T-cell (primary cell): ENCODE measurements at regions not wholly inside any gene's neighbourhood (a gene's known extent, or its start where the extent isn't known, plus 50 kb on each side); places are given as distances from the start of the nearest gene placed in this dataset.
"Not testable (repeated sequence)": the region's sequence is repeated elsewhere in the genome, so short reads cannot be mapped to it uniquely, and the experiment has no call there.

Experiments
- ATAC-seq, 4 experiments: fragments of 200-7000 bp in 3 of 4; fragments of 150-1000 bp in 1 of 4; cut with Tn5 transposase; replicated peaks in 1 of 4; 1 replicate in 3 of 4; 2 replicates in 1 of 4; pipeline ENCODE4 v1.10.0; 2021; ENCODE audit warnings: moderate library complexity in 3 of 4, mild to moderate bottlenecking in 2 of 4, moderate number of reproducible peaks in 1 of 4
- CTCF ChIA-PET, 2 donors: fragments of 300-600 bp; sonication (Branson Sonifier 250); formaldehyde crosslinking; loops; one replicate each; lab custom pipeline; 2022; ENCODE audit warnings: antibody characterized with exemption in 2 of 2; lab: Charles Lee
- POLR2A ChIA-PET, 2 donors: fragments of 300-600 bp; sonication (Branson Sonifier 250); formaldehyde crosslinking; loops; one replicate each; lab custom pipeline; 2022; ENCODE audit warnings: antibody characterized with exemption in 2 of 2; lab: Charles Lee
- DNase-seq, 35 experiments: peaks; one replicate each; pipeline versions ENCODE4 v3.0.0 to v3.0.0-alpha.2; 2013 to 2023
- H3K27ac ChIP-seq: one replicate; pipeline ENCODE4 v1.5.1; 2013; ENCODE audit warnings: low read length
- H3K27me3 ChIP-seq, 2 experiments: replicated peaks in 1 of 2; 1 replicate in 1 of 2; 2 replicates in 1 of 2; pipeline versions ENCODE4 v1.6.1 to v1.7.0; 2013; ENCODE audit warnings: low read length in 1 of 2, mixed read lengths in 1 of 2; ENCODE audit not compliant: control insufficient read depth in 2 of 2, insufficient read depth in 2 of 2; ENCODE audit errors: extremely low read depth in 1 of 2
- H3K36me3 ChIP-seq, 2 donors: 1 replicate in 1 of 2; 2 replicates in 1 of 2; pipeline versions ENCODE4 v1.6.1 to v1.7.0; 2013; ENCODE audit warnings: low read length in 1 of 2; ENCODE audit not compliant: control insufficient read depth in 2 of 2, insufficient read depth in 1 of 2; ENCODE audit errors: extremely low read depth in 1 of 2
- H3K4me1 ChIP-seq, 2 experiments: 1 replicate in 1 of 2; 2 replicates in 1 of 2; pipeline versions ENCODE4 v1.6.1 to v1.7.0; 2013; ENCODE audit warnings: low read length in 2 of 2, mixed read lengths in 1 of 2; ENCODE audit not compliant: insufficient read depth in 2 of 2, control insufficient read depth in 1 of 2; ENCODE audit errors: extremely low read depth in 1 of 2
- H3K4me3 ChIP-seq, 2 donors: 1 replicate in 1 of 2; 2 replicates in 1 of 2; pipeline versions ENCODE4 v1.5.1 to v1.7.0; 2013; ENCODE audit warnings: mild to moderate bottlenecking in 2 of 2, low read length in 1 of 2, moderate library complexity in 1 of 2; ENCODE audit not compliant: control insufficient read depth in 1 of 2; ENCODE audit errors: extremely low read depth in 1 of 2
- H3K9me3 ChIP-seq: 2 replicates; pipeline ENCODE4 v1.7.0; 2013
- H3K27ac Mint-ChIP-seq, 2 donors: one replicate each; pipeline ENCODE4 v1.8.0; 2020 to 2021; ENCODE audit warnings: mild to moderate bottlenecking in 2 of 2, mixed read lengths in 2 of 2
- H3K27me3 Mint-ChIP-seq, 2 donors: one replicate each; pipeline ENCODE4 v1.8.0; 2021 to 2022; ENCODE audit warnings: mixed read lengths in 2 of 2
- H3K36me3 Mint-ChIP-seq: one replicate; pipeline ENCODE4 v1.8.0; 2021; ENCODE audit warnings: mixed read lengths
- H3K4me1 Mint-ChIP-seq, 3 donors: one replicate each; pipeline ENCODE4 v1.8.0; 2020 to 2022; ENCODE audit warnings: mixed read lengths in 3 of 3, mild to moderate bottlenecking in 1 of 3
- H3K4me3 Mint-ChIP-seq, 3 donors: one replicate each; pipeline ENCODE4 v1.8.0; 2020 to 2022; ENCODE audit warnings: mild to moderate bottlenecking in 3 of 3, mixed read lengths in 3 of 3, moderate library complexity in 3 of 3
- H3K9me3 Mint-ChIP-seq, 3 donors: one replicate each; pipeline ENCODE4 v1.8.0; 2020 to 2022; ENCODE audit warnings: mixed read lengths in 3 of 3
- WGBS: methylation state at CpG from one replicate; pipeline ENCODE4 v1.1.5; 2013; ENCODE audit warnings: missing lambda C conversion rate; ENCODE audit not compliant: insufficient coverage; 5-methylcytosine and 5-hydroxymethylcytosine counted together

DNA sequence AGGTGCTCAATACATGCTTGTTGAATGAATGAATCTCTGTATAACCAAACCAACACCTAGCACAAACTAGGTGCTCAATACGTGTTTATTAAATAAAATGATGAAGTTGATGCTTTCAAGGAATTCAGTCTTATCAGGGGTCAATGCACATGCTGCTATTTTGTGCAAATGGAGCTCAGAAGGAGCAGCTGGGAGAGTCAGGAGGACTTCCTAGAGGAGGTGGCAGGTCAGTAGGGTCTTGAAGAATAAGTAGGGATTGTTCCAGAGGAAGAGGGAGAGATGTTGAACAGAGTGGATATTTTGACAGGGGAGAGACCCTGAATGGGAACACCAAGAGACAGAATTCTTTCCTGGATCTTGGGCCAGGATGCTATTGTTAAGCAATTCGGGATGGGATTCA is 92.7 kb upstream of the LHX1 start:
- peaks cover 0 to 2% (median 0%) of the 10 kb centered on the region in 3 donors for H3K4me1 Mint-ChIP-seq
- H3K4me3 Mint-ChIP-seq = no peak overlapping the region
- peaks cover 0 to 9% (median 0%) of the 10 kb centered on the region in 3 donors for H3K9me3 Mint-ChIP-seq
- no peak overlapping the region for H3K4me3 ChIP-seq
- no peak for ATAC-seq
- H3K36me3 ChIP-seq = no peaks in the 10 kb centered on the region
- peaks cover 28 to 46% of the 10 kb centered on the region in 2 donors for H3K27me3 Mint-ChIP-seq
- no peak for DNase-seq
- H3K9me3 ChIP-seq = no peaks in the 10 kb centered on the region
- H3K27ac ChIP-seq = no peak overlapping the region
- H3K4me1 ChIP-seq = peaks cover 0 to under 1% of the 10 kb centered on the region in 2 experiments
- WGBS = no CpG with 5 or more reads among the region's 2 CpGs
- no peak overlapping the region for H3K27ac Mint-ChIP-seq
- ChIA-PET POLR2A (no interaction called here), CTCF (no interaction called here)
- H3K27me3 ChIP-seq = peaks cover 0 to 38% of the 10 kb centered on the region in 2 experiments
- H3K36me3 Mint-ChIP-seq = no peaks in the 10 kb centered on the region

DNA sequence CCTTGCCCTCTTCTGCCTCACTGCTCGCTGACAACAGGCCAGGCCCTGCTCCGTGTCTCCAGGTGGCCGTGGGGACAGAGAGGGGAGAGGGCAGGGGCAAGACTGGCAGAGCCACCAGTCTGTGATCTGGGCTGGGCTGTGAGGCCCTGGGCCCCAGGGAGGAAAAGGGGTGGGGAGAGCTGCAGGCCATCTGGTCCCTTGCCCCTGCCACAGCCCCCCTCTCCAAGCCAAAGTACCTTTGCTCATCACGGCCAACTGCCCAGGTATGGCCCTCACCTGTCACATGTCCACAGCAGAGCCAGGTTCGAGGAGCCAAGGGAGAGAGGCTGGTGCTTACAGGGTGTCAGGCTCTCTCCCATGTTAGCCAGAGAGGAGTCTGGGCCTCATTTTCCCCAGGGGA is 91.4 kb upstream of the LHX1 start:
- POLR2A ChIA-PET = no interaction called here
- DNase-seq = no peak
- no peak overlapping the region for H3K27ac ChIP-seq
- Mint-ChIP-seq H3K9me3 (peaks cover 0 to 4% (median 0%) of the 10 kb centered on the region in 3 donors), H3K27me3 (peaks cover 27 to 41% of the 10 kb centered on the region in 2 donors), H3K27ac (no peak overlapping the region), H3K4me3 (no peak overlapping the region), H3K4me1 (peaks cover 0 to 7% (median 3%) of the 10 kb centered on the region in 3 donors), H3K36me3 (no peaks in the 10 kb centered on the region)
- ATAC-seq = no peak
- no peaks in the 10 kb centered on the region for H3K9me3 ChIP-seq
- WGBS = 33% methylated on average over 1 of the region's 5 CpGs
- H3K27me3 ChIP-seq = peaks cover 0 to 43% of the 10 kb centered on the region in 2 experiments
- H3K4me1 ChIP-seq = peaks cover 0 to 6% of the 10 kb centered on the region in 2 experiments
- H3K36me3 ChIP-seq = no peaks in the 10 kb centered on the region
- no peak overlapping the region for H3K4me3 ChIP-seq
- CTCF ChIA-PET = no interaction called here

- POLR2A ChIA-PET = no interaction called here
- Mint-ChIP-seq H3K4me3 (no peak overlapping the region), H3K27me3 (peaks cover 27 to 41% of the 10 kb centered on the region in 2 donors), H3K27ac (no peak overlapping the region), H3K4me1 (peaks cover 0 to 7% (median 3%) of the 10 kb centered on the region in 3 donors), H3K9me3 (no peaks in the 10 kb centered on the region), H3K36me3 (no peaks in the 10 kb centered on the region)
- no peak overlapping the region for H3K4me3 ChIP-seq
- DNase-seq (no peak), ATAC-seq (no peak)
- CTCF ChIA-PET = no interaction called here
- H3K27me3 ChIP-seq = peaks cover 0 to 43% of the 10 kb centered on the region in 2 experiments
- H3K27ac ChIP-seq = no peak overlapping the region
- no peaks in the 10 kb centered on the region for H3K36me3 ChIP-seq
- H3K4me1 ChIP-seq = peaks cover 0 to 6% of the 10 kb centered on the region in 2 experiments
- 65% methylated on average over 7 of the region's 14 CpGs for WGBS
- H3K9me3 ChIP-seq = no peaks in the 10 kb centered on the region
Measured at GRCh38 chr17:36846410-36847292, 90.6 kb upstream of the LHX1 start.

DNA sequence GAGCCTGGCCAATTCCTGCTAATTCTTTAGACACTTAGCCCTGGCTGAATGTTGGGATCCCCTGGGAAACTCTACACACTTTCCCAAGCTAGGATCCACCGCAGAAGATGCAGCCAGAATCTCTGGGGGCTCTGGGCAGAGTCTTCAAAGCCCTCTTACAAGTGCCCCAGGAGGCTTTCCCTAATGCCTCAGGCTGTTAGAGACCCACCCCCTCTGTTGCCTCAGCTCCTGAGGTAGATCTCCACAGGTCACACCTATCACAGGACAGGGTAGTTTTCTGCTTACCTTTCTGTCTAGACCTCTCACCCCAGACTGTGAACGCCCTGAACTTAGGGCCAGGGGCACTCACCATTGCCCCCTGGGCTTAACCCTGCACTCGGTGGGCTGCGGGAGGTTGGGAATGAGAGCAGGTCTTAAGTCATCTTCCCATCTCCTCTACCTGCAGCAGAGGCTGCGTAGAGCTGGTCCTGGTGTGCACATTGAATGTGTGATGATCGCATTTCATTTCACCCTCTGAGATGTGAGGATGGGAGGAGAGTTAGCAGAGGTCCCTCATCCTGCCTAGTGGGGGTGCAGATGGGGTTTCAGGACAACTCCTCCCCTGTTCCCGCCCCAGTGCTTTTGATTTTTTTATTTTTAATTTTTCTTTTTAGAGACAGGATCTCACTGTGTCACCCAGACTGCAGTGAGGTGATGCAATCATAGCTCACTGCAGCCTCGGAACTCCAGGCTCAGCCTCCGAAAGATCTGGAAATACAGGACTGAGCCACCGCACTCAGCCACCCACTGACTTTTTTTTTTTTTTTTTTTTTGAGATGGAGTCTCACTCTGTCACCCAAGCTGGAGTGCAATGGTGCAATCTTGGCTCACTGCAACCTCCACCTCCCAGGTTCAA is 89.0 kb upstream of the LHX1 start:
- peaks cover 0 to 7% (median 3%) of the 10 kb centered on the region in 3 donors for H3K4me1 Mint-ChIP-seq
- POLR2A ChIA-PET = no interaction called here
- WGBS = 67% methylated on average over 1 of the region's 10 CpGs
- no peak overlapping the region for H3K4me3 ChIP-seq
- H3K27ac Mint-ChIP-seq = no peak overlapping the region
- H3K36me3 Mint-ChIP-seq = no peaks in the 10 kb centered on the region
- no peak overlapping the region for H3K4me3 Mint-ChIP-seq
- H3K27me3 ChIP-seq = peaks cover 0 to 35% of the 10 kb centered on the region in 2 experiments
- no peaks in the 10 kb centered on the region for H3K36me3 ChIP-seq
- DNase-seq (no peak), ATAC-seq (no peak)
- H3K27me3 Mint-ChIP-seq = peaks cover 22 to 31% of the 10 kb centered on the region in 2 donors
- H3K4me1 ChIP-seq = peaks cover 0 to 6% of the 10 kb centered on the region in 2 experiments
- H3K9me3 ChIP-seq = no peaks in the 10 kb centered on the region
- H3K9me3 Mint-ChIP-seq = no peaks in the 10 kb centered on the region
- H3K27ac ChIP-seq = no peak overlapping the region
- CTCF ChIA-PET = interaction anchor here in 1 of 2 donors (0.6 kb wide), 1 partner anchor 198 kb away, joined by 3 read pairs; no protein-coding TSS in a partner anchor

DNA sequence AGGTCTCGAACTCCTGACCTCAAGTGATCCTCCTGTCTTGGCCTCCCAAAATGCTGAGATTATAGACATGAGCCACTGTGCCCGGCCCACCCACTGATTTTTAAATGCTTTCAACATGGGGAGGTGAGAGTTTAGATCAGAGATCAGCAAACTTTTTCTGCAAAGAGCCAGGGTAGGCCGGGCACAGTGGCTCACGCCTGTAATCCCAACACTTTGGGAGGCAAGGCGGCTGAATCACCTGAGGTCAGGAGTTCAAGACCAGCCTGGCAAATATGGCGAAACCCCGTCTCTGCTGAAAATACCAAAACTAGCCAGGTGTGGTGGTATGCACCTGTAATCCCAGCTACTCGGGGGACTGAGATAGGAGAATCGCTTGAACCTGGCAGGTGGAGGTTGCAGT is 88.3 kb upstream of the LHX1 start:
- DNase-seq, H3K4me3 Mint-ChIP-seq, POLR2A ChIA-PET, CTCF ChIA-PET, H3K27ac Mint-ChIP-seq, H3K4me1 ChIP-seq, H3K9me3 Mint-ChIP-seq, ATAC-seq, H3K36me3 Mint-ChIP-seq, H3K4me3 ChIP-seq, H3K4me1 Mint-ChIP-seq, H3K36me3 ChIP-seq, H3K9me3 ChIP-seq, H3K27ac ChIP-seq: not testable (repeated sequence)
- WGBS = 97% methylated on average over 8 of the region's 9 CpGs
- peaks cover 19 to 26% of the 10 kb centered on the region in 2 donors for H3K27me3 Mint-ChIP-seq
- peaks cover 0 to 31% of the 10 kb centered on the region in 2 experiments for H3K27me3 ChIP-seq

DNA sequence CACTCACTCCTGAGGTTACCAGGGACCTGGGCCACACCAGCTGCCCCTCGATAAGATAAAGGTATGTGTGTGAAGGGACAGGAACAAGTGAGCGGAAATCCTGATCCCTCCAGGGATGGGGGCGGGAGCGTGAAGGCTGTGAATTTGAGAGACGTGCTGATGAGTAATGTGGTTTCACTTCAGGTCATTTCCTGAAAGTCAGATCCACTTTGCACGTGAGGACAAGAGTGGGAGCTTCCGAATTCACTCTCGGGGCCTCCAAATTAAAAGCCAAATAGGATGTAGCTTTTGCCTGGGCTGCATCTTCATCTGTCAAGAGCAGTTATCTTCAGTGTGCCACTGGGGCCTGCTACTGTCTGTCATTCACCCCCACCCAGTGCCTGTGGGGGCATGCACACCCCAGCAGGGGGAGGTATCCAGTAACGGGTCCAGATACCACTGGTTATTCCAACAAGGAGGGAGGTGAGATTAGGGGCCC is 87.4 kb upstream of the LHX1 start:
- Histone ChIP-seq H3K27ac (no peak overlapping the region), H3K27me3 (peaks cover 0 to 29% of the 10 kb centered on the region in 2 experiments), H3K9me3 (no peaks in the 10 kb centered on the region), H3K36me3 (no peaks in the 10 kb centered on the region), H3K4me3 (no peak overlapping the region), H3K4me1 (peaks cover 0 to 6% of the 10 kb centered on the region in 2 experiments)
- Mint-ChIP-seq H3K36me3 (no peaks in the 10 kb centered on the region), H3K27ac (no peak overlapping the region), H3K4me1 (peaks cover 0 to 7% (median 3%) of the 10 kb centered on the region in 3 donors), H3K4me3 (no peak overlapping the region), H3K9me3 (no peaks in the 10 kb centered on the region), H3K27me3 (peaks cover 11 to 17% of the 10 kb centered on the region in 2 donors)
- WGBS = 15% methylated on average over 7 of the region's 9 CpGs
- no peak for ATAC-seq
- DNase-seq = no peak
- CTCF ChIA-PET = no interaction called here
- POLR2A ChIA-PET = no interaction called here
